Lower leg skin (tissue), 3 donors: ENCODE measurements at regions not wholly inside any gene's neighbourhood (a gene's known extent, or its start where the extent isn't known, plus 50 kb on each side); places are given as distances from the start of the nearest gene placed in this dataset.

Experiments used
- CTCF ChIP-seq, 3 donors: fragments of 450-650 bp; IDR thresholded peaks; one replicate each; pipeline ENCODE4 v1.5.1; 2016; ENCODE audit warnings: antibody characterized with exemption in 3 of 3, mild to moderate bottlenecking in 3 of 3, moderate library complexity in 2 of 3
- POLR2A ChIP-seq, 2 donors: fragments of 450-650 bp; IDR thresholded peaks; one replicate each; pipeline ENCODE4 v1.6.1; 2016 to 2017; ENCODE audit warnings: antibody characterized with exemption in 2 of 2, mild to moderate bottlenecking in 1 of 2, moderate library complexity in 1 of 2

GRCh38 chr3:68062926-68063325, 408.5 kb upstream of the SUCLG2 start:
- TF ChIP-seq CTCF (IDR thresholded peaks at IDR 0.05) (no peak), POLR2A (IDR thresholded peaks at IDR 0.05) (no peak)
